Calu3 (cell line): ENCODE measurements at regions not wholly inside any gene's neighbourhood (a gene's known extent, or its start where the extent isn't known, plus 50 kb on each side); places are given as distances from the start of the nearest gene placed in this dataset.

Experiments
- BruUV-seq: library from RNA; stranded (reverse); fragments of 400-500 nt; replicated peaks from 2 replicates; lab custom pipeline; 2021; lab: Mats Ljungman, UMichigan
- CTCF ChIA-PET: fragments of 300-600 bp; sonication (Branson Sonifier 250); formaldehyde crosslinking; loops from one replicate; lab custom pipeline; 2022; ENCODE audit warnings: antibody characterized with exemption; lab: Charles Lee
- DNase-seq: peaks from one replicate; pipeline ENCODE4 v3.0.0; 2022
- H3K27ac Mint-ChIP-seq: one replicate; pipeline ENCODE4 v1.8.0; 2022; ENCODE audit warnings: mixed read lengths; ENCODE audit not compliant: unreplicated experiment
- H3K27me3 Mint-ChIP-seq: one replicate; pipeline ENCODE4 v1.8.0; 2022; ENCODE audit warnings: mixed read lengths; ENCODE audit not compliant: unreplicated experiment
- H3K36me3 Mint-ChIP-seq: one replicate; pipeline ENCODE4 v1.8.0; 2022; ENCODE audit warnings: mild to moderate bottlenecking, moderate library complexity, mixed read lengths; ENCODE audit not compliant: insufficient read depth, unreplicated experiment
- H3K4me1 Mint-ChIP-seq: one replicate; pipeline ENCODE4 v1.8.0; 2022; ENCODE audit warnings: mild to moderate bottlenecking, low read depth, mixed read lengths; ENCODE audit not compliant: unreplicated experiment
- H3K4me3 Mint-ChIP-seq: one replicate; pipeline ENCODE4 v1.8.0; 2022; ENCODE audit warnings: mild to moderate bottlenecking, low read depth, moderate library complexity, mixed read lengths; ENCODE audit not compliant: unreplicated experiment
- H3K9me3 Mint-ChIP-seq: one replicate; pipeline ENCODE4 v1.8.0; 2022; ENCODE audit warnings: low read depth, mixed read lengths; ENCODE audit not compliant: unreplicated experiment
- intact Hi-C: fragments of 100-400 bp; cut with micrococcal nuclease; formaldehyde crosslinking; loops from one replicate; pipeline ENCODE4 v1.10.0; 2022; ENCODE audit not compliant: unreplicated experiment
- TF ChIP-seq, protein P1 (sequence below): fragments of 200-600 bp; IDR thresholded peaks from one replicate; pipeline ENCODE4 v1.8.0; 2022; ENCODE audit warnings: antibody characterized with exemption; ENCODE audit not compliant: unreplicated experiment

DNA sequence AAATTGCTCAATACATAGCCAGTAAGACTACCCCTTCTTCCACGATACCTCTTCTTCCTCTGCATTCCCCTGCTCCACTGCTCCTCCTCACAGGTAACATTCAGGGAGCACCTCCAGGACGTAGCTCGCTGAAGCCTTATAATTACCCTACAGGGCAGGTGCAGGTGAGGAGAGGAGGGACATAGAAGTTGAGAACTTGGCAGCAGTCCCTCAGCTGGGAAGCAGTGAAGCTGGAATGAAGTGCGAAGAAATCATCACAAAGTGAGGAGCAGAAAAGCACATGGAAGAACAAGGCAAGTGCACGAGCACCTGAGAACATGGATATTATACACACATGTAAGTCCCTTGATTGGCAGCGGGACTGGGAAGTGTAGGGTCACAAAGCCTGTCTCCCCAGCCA is 118.2 kb downstream of the HSD17B3 start:
- BruUV-seq = no TSS peak
- H3K36me3 Mint-ChIP-seq = no peaks in the 10 kb centered on the region
- TF ChIP-seq, protein P1, sequence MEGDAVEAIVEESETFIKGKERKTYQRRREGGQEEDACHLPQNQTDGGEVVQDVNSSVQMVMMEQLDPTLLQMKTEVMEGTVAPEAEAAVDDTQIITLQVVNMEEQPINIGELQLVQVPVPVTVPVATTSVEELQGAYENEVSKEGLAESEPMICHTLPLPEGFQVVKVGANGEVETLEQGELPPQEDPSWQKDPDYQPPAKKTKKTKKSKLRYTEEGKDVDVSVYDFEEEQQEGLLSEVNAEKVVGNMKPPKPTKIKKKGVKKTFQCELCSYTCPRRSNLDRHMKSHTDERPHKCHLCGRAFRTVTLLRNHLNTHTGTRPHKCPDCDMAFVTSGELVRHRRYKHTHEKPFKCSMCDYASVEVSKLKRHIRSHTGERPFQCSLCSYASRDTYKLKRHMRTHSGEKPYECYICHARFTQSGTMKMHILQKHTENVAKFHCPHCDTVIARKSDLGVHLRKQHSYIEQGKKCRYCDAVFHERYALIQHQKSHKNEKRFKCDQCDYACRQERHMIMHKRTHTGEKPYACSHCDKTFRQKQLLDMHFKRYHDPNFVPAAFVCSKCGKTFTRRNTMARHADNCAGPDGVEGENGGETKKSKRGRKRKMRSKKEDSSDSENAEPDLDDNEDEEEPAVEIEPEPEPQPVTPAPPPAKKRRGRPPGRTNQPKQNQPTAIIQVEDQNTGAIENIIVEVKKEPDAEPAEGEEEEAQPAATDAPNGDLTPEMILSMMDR = no peak
- CTCF ChIA-PET = no interaction called here
- intact Hi-C loops = no loop called here
- H3K27me3 Mint-ChIP-seq = peaks cover 29% of the 10 kb centered on the region
- H3K9me3 Mint-ChIP-seq = no peaks in the 10 kb centered on the region
- H3K4me1 Mint-ChIP-seq = peaks cover 8% of the 10 kb centered on the region
- no peak for DNase-seq
- no peak overlapping the region for H3K27ac Mint-ChIP-seq
- H3K4me3 Mint-ChIP-seq = no peak overlapping the region

- intact Hi-C loops = no loop called here
- DNase-seq = no peak
- no peaks in the 10 kb centered on the region for H3K9me3 Mint-ChIP-seq
- H3K27me3 Mint-ChIP-seq = peaks cover 26% of the 10 kb centered on the region
- H3K27ac Mint-ChIP-seq = no peak overlapping the region
- CTCF ChIA-PET = no interaction called here
- H3K36me3 Mint-ChIP-seq = peaks cover 5% of the 10 kb centered on the region
- peaks cover 10% of the 10 kb centered on the region for H3K4me1 Mint-ChIP-seq
- TF ChIP-seq, protein P1 = no peak
- no peak overlapping the region for H3K4me3 Mint-ChIP-seq
- BruUV-seq = no TSS peak
Observed at GRCh38 chr9:96178153-96178552, 123.8 kb downstream of the HSD17B3 start.

GRCh38 chr9:96177719-96178028 is 124.3 kb downstream of the HSD17B3 start:
- Mint-ChIP-seq H3K4me1 (peaks cover 14% of the 10 kb centered on the region), H3K27ac (no peak overlapping the region), H3K4me3 (no peak overlapping the region), H3K27me3 (peaks cover 26% of the 10 kb centered on the region), H3K9me3 (no peaks in the 10 kb centered on the region), H3K36me3 (peaks cover 5% of the 10 kb centered on the region)
- intact Hi-C loops = no loop called here
- CTCF ChIA-PET = no interaction called here
- TF ChIP-seq, protein P1 = no peak
- no TSS peak for BruUV-seq
- no peak for DNase-seq

GRCh38 chr9:96177005-96177718 is 124.8 kb downstream of the HSD17B3 start:
- no peak overlapping the region for H3K27ac Mint-ChIP-seq
- H3K4me3 Mint-ChIP-seq = no peak overlapping the region
- CTCF ChIA-PET = interaction anchor here (0.7 kb wide), 1 partner anchor 9 kb away, joined by 3 read pairs; no protein-coding TSS in a partner anchor
- DNase-seq = no peak
- intact Hi-C loops = no loop called here
- H3K27me3 Mint-ChIP-seq = peaks cover 26% of the 10 kb centered on the region
- no peaks in the 10 kb centered on the region for H3K9me3 Mint-ChIP-seq
- H3K36me3 Mint-ChIP-seq = peaks cover 5% of the 10 kb centered on the region
- BruUV-seq = no TSS peak
- peaks cover 20% of the 10 kb centered on the region for H3K4me1 Mint-ChIP-seq
- TF ChIP-seq, protein P1 = no peak
